ENCODE measurements at regions not wholly inside any gene's neighbourhood (a gene's known extent, or its start where the extent isn't known, plus 50 kb on each side); places are given as distances from the start of the nearest gene placed in this dataset.

DNA sequence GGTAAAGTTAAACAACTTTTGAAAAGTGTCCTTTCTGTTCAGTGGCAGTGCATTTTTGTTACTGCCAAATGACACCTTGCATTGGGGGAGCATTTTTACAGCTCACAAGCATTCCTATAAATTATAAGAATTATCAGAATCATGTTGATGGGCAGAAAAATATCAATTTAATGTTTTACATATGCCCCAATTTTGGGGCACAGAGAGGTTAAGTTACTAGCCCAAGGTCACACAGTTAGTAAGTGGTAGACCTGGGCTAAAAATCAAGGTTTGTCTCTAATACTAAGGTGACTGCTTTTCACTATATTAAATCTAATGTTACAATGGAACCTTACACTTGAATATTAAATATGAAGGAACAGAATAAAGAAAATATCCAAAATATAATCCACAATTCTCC, 180.1 kb upstream of the IVNS1ABP start:
- in situ Hi-C loops (cut with MboI; ENCODE audit: low sequenced_read_pairs, unreplicated experiment), result no loop called here
- no peak for DNase-seq (ENCODE audit: low spot score)
- TF ChIP-seq, protein P1, sequence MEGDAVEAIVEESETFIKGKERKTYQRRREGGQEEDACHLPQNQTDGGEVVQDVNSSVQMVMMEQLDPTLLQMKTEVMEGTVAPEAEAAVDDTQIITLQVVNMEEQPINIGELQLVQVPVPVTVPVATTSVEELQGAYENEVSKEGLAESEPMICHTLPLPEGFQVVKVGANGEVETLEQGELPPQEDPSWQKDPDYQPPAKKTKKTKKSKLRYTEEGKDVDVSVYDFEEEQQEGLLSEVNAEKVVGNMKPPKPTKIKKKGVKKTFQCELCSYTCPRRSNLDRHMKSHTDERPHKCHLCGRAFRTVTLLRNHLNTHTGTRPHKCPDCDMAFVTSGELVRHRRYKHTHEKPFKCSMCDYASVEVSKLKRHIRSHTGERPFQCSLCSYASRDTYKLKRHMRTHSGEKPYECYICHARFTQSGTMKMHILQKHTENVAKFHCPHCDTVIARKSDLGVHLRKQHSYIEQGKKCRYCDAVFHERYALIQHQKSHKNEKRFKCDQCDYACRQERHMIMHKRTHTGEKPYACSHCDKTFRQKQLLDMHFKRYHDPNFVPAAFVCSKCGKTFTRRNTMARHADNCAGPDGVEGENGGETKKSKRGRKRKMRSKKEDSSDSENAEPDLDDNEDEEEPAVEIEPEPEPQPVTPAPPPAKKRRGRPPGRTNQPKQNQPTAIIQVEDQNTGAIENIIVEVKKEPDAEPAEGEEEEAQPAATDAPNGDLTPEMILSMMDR (IDR thresholded peaks at IDR 0.05; ENCODE audit: borderline replicate concordance, control extremely low read depth, extremely low read depth, insufficient read depth, missing control alignments), result no peak

DNA sequence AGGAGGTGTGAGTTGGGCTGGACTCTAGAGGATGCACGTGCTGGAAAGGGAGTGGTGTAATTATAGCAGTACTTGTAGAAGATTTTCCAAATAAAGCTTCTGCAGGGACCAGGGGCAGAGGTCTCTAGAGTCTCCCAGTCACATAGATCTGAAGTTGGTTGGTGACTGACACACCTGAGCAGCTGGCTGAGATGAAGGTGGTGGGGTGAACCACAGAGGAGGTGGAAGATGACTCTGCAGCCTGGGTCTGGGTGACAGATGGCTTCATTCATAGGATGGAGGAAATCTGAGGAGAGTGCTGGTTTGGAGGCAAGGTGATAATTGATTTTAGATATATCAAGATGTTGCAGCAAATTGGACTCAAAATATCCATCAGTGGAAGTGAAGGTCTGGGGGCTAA, 178.9 kb upstream of the IVNS1ABP start:
- TF ChIP-seq, protein P1 (IDR thresholded peaks at IDR 0.05; ENCODE audit: borderline replicate concordance, control extremely low read depth, extremely low read depth, insufficient read depth, missing control alignments), result no peak
- in situ Hi-C loops (cut with MboI; ENCODE audit: low sequenced_read_pairs, unreplicated experiment), result no loop called here
- no peak for DNase-seq (ENCODE audit: low spot score)

DNA sequence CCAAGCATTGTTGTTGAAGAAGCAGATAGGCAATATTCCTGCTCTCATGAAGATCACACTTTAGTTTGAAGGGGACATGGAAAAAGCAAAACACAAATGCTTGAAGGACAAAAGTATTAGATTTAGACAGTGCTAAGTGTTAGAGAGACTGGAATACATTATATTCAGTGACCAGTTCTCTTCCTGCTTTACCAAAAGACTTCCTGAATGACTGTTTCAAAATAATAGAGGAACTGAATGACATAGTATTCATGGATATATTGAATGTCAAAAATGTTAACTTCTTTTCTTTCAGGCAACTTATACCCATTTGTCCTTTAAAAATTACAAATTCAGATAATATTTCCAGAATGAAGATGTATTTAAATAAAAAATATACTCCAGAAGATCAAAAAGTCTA, 178.0 kb upstream of the IVNS1ABP start:
- in situ Hi-C loops (cut with MboI; ENCODE audit: low sequenced_read_pairs, unreplicated experiment), result no loop called here
- no peak for DNase-seq (ENCODE audit: low spot score)
- TF ChIP-seq, protein P1 (IDR thresholded peaks at IDR 0.05; ENCODE audit: borderline replicate concordance, control extremely low read depth, extremely low read depth, insufficient read depth, missing control alignments), result no peak

DNA sequence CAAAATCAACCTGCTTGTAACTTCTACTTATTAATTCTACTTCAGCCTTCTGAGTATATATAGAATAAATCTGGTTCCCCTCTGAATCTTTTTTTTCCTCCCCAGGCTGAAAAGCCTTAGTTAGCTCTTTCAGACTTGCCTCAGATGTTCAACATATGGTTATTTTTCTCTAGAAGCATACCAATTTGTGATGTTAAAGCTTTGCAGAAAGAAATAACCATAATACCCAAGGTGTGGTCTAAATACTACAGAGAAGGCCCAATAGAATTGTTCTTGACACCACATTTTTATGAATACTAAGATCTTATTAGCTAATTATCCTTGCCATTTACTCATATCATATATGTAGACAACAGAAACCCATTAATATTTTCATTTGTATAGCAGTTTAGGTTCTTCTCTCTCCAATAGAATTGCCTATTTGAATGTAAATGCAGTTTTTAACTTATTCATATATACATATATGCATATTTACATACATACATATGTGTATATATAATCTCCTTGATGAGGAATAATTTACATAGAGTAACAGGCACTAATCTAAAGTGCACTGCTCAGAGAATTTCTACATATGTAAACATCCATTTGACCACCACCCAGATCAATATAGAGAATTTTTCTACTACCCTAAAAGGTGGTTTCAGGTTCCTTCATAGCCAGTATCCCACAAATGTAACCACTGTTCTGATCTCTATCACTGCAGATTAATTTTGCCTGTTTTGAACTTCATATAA, 175.2 kb upstream of the IVNS1ABP start:
- TF ChIP-seq, protein P1 (IDR thresholded peaks at IDR 0.05; ENCODE audit: borderline replicate concordance, control extremely low read depth, extremely low read depth, insufficient read depth, missing control alignments), result no peak
- in situ Hi-C loops (cut with MboI; ENCODE audit: low sequenced_read_pairs, unreplicated experiment), result no loop called here
- DNase-seq (ENCODE audit: low spot score), result no peak

DNA sequence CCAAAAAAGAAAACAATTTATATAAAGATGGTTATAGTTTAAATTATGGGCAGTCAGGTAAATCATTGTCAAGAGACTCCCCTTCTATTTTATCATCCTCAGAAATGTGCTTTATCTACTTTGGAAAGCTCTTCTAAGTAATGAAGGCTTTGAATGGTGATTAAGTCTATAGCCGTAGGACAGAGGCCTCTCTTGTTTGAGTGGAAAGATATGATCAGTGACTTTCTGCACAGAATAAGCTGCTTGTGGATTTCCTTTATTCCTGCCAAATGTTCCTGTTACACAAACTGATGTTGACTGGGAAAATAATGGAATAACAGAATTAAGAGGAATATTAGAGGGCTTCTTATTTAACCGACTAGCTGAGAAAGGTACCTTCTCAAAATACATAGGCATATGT, 174.6 kb upstream of the IVNS1ABP start:
- in situ Hi-C loops (cut with MboI; ENCODE audit: low sequenced_read_pairs, unreplicated experiment), result no loop called here
- no peak for DNase-seq (ENCODE audit: low spot score)
- TF ChIP-seq, protein P1 (IDR thresholded peaks at IDR 0.05; ENCODE audit: borderline replicate concordance, control extremely low read depth, extremely low read depth, insufficient read depth, missing control alignments), result no peak

DNA sequence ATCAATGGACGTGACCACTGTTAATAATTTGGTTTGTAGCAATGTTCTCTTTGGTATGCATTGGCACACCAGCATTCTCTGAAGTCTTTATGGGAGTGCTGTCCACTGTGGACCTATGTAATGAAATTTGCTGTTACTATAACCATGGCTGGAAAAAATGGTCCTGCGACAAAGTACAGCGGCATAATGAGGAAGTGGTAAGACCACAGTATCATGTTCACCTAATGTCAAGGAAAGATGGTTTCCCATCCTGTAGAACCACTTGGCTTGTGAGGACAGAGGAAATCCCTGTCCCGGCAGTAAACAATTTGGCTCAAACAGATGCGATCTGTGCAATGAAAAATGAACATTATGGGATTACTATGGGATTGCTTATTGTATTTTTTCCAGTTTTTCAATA, 173.9 kb upstream of the IVNS1ABP start:
- TF ChIP-seq, protein P1 (IDR thresholded peaks at IDR 0.05; ENCODE audit: borderline replicate concordance, control extremely low read depth, extremely low read depth, insufficient read depth, missing control alignments), result no peak
- DNase-seq (ENCODE audit: low spot score), result no peak
- in situ Hi-C loops (cut with MboI; ENCODE audit: low sequenced_read_pairs, unreplicated experiment), result no loop called here
